BE2C (cell line): ENCODE measurements at regions not wholly inside any gene's neighbourhood (a gene's known extent, or its start where the extent isn't known, plus 50 kb on each side); places are given as distances from the start of the nearest gene placed in this dataset.

Experiments used
- DNase-seq: peaks from one replicate; pipeline ENCODE4 v3.0.0-alpha.2; 2020
- H3K27me3 ChIP-seq: fragments of 250-450 bp; sonication (Bioruptor Pico); 2 replicates; pipeline ENCODE4 v1.5.1; 2020; ENCODE audit warnings: mild to moderate bottlenecking
- H3K36me3 ChIP-seq: fragments of 250-450 bp; sonication (Bioruptor Pico); 2 replicates; pipeline ENCODE4 v1.5.1; 2020; ENCODE audit warnings: mild to moderate bottlenecking
- H3K4me1 ChIP-seq: fragments of 250-450 bp; sonication (Bioruptor Pico); 2 replicates; pipeline ENCODE4 v1.5.1; 2020
- H3K4me3 ChIP-seq: 2 replicates; pipeline ENCODE4 v1.5.1; 2011; ENCODE audit warnings: low read depth, low read length
- H3K9me3 ChIP-seq: fragments of 250-450 bp; sonication (Bioruptor Pico); 2 replicates; pipeline ENCODE4 v1.5.1; 2020
- CTCF ChIP-seq: IDR thresholded peaks from 2 replicates; pipeline ENCODE4 v1.5.1; 2012; ENCODE audit warnings: mild to moderate bottlenecking, low read depth, low read length

- H3K9me3 ChIP-seq = no peaks in the 10 kb centered on the region
- DNase-seq = no peak
- no peak overlapping the region for H3K4me3 ChIP-seq
- no peaks in the 10 kb centered on the region for H3K27me3 ChIP-seq
- TF ChIP-seq CTCF = no peak
- H3K4me1 ChIP-seq = peaks cover 7% of the 10 kb centered on the region
- H3K36me3 ChIP-seq = no peaks in the 10 kb centered on the region
These were observed 362.4 kb downstream of the MID1IP1 start for GRCh38 chrX:39163581-39164126.

DNA sequence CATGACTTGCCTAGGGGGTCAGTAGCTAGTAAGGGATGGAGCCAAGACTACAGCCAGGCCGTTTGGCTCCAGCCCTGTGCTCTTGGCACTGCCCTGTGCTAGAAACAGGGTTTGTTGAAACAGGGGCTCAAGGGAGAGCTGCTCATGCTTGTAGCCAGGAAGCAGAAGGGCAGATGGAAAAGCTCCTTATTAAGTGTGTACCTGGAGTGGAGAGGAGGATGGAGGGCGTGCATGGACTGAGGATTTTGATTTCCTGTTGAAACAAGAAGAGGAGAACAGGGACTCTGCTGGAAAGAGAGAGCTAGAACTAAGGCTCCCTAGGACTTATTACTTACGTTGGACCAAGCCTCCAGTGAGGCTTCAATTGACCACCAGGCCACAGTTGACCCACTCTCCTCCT, 363.0 kb downstream of the MID1IP1 start:
- TF ChIP-seq CTCF = no peak
- H3K27me3 ChIP-seq = no peaks in the 10 kb centered on the region
- H3K9me3 ChIP-seq = no peaks in the 10 kb centered on the region
- no peak overlapping the region for H3K4me3 ChIP-seq
- H3K36me3 ChIP-seq = no peaks in the 10 kb centered on the region
- H3K4me1 ChIP-seq = peaks cover 7% of the 10 kb centered on the region
- DNase-seq = no peak

DNA sequence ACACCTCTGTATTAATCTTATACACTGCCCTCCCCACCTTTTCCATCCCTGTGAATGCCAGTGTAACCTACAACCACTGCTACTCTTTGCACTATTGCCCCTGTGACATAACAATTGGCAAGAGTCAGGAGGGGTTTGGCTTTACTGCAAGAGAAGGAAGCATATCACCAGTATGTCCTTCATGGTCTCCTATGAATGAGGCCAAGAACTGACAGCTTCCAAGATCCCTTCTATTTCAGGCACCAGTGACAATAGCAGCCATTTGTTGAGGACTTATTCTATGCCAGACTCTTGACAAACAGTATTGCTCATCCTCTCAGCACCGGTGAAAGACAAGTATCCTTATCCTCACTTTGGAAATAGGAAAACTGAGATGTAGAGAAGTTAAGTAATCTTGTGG, 363.9 kb downstream of the MID1IP1 start:
- Histone ChIP-seq H3K36me3 (no peaks in the 10 kb centered on the region), H3K9me3 (no peaks in the 10 kb centered on the region), H3K27me3 (no peaks in the 10 kb centered on the region), H3K4me1 (peaks cover 3% of the 10 kb centered on the region), H3K4me3 (no peak overlapping the region)
- no peak for TF ChIP-seq CTCF
- DNase-seq = no peak

GRCh38 chrX:39165773-39166172, 364.5 kb downstream of the MID1IP1 start:
- H3K27me3 ChIP-seq = no peaks in the 10 kb centered on the region
- no peaks in the 10 kb centered on the region; the same call in 1 of the 2 replicates for H3K4me1 ChIP-seq
- TF ChIP-seq CTCF = no peak
- H3K36me3 ChIP-seq = no peaks in the 10 kb centered on the region
- H3K9me3 ChIP-seq = no peaks in the 10 kb centered on the region
- DNase-seq = no peak
- no peak overlapping the region for H3K4me3 ChIP-seq

GRCh38 chrX:39167791-39168190, 366.5 kb downstream of the MID1IP1 start:
- H3K27me3 ChIP-seq = no peaks in the 10 kb centered on the region
- DNase-seq = no peak
- H3K36me3 ChIP-seq = no peaks in the 10 kb centered on the region
- no peak for TF ChIP-seq CTCF
- no peak overlapping the region for H3K4me3 ChIP-seq
- no peaks in the 10 kb centered on the region; the same call in 1 of the 2 replicates for H3K4me1 ChIP-seq
- no peaks in the 10 kb centered on the region for H3K9me3 ChIP-seq

- Histone ChIP-seq H3K27me3 (no peaks in the 10 kb centered on the region), H3K36me3 (no peaks in the 10 kb centered on the region), H3K9me3 (no peaks in the 10 kb centered on the region), H3K4me1 (no peaks in the 10 kb centered on the region; the same call in 1 of the 2 replicates), H3K4me3 (no peak overlapping the region)
- no peak for TF ChIP-seq CTCF
- no peak for DNase-seq
These were observed 367.4 kb downstream of the MID1IP1 start for GRCh38 chrX:39168609-39169008.
